Erythroblast (primary cell): ENCODE measurements at regions not wholly inside any gene's neighbourhood (a gene's known extent, or its start where the extent isn't known, plus 50 kb on each side); places are given as distances from the start of the nearest gene placed in this dataset.
"Not testable (repeated sequence)": the region's sequence is repeated elsewhere in the genome, so short reads cannot be mapped to it uniquely, and the experiment has no call there.

Experiments used
- GATA1 ChIP-seq: IDR thresholded peaks from 2 replicates; pipeline ENCODE4 v1.6.1; 2011; ENCODE audit warnings: low read depth, mild to moderate bottlenecking, control low read depth, low read length, moderate library complexity
- POLR2A ChIP-seq: IDR thresholded peaks from 2 replicates; pipeline ENCODE4 v1.6.1; 2011; ENCODE audit warnings: mild to moderate bottlenecking, low read length

DNA sequence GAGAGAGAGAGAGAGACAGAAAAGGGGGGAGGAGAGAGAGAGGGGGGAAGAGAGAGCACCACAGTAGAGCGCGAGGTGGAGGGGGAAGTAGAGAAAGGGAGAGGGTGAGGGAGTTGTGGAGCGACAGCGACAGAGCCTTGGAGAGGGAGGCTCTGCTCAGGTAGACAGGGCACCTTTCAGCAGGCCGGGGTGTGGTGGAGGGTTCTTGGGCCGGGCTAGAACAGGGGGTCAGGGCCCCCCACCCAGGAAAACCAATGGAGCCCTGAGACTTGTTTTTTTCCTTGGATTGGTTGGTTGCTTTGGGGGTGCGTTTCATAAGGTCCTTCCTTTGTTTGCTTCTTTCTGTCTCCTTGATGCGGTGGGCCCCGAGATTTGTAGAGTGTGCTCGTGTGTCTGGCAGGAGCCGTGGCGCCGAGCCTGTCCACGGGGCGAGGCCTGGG lies 1611.6 kb downstream of the SPATA31A7 start:
- not testable (repeated sequence) for TF ChIP-seq POLR2A, GATA1
